GM12878 (cell line): ENCODE measurements at regions not wholly inside any gene's neighbourhood (a gene's known extent, or its start where the extent isn't known, plus 50 kb on each side); places are given as distances from the start of the nearest gene placed in this dataset.

Experiments used
- ATAC-seq: fragments of 200-7000 bp; cut with Tn5 transposase; 3 replicates; pipeline ENCODE4 v1.9.1; 2020; ENCODE audit warnings: mild to moderate bottlenecking, moderate library complexity
- BruUV-seq: library from RNA; stranded (reverse); fragments of 400-500 nt; replicated peaks from 2 replicates; lab custom pipeline; 2021; lab: Mats Ljungman, UMichigan
- CTCF ChIA-PET: fragments of 300-600 bp; sonication (Branson Sonifier 250); formaldehyde crosslinking; extraction: SDS; loops from one replicate; lab custom pipeline; 2021; ENCODE audit warnings: inconsistent platforms; lab: Yijun Ruan, JAX
- POLR2A ChIA-PET: fragments of 350-600 bp; formaldehyde crosslinking; extraction: SDS; loops from one replicate; lab custom pipeline; 2021; ENCODE audit warnings: inconsistent platforms; lab: Charles Lee
- RAD21 ChIA-PET: fragments of 300-600 bp; sonication (Branson Sonifier 250); formaldehyde crosslinking; loops from one replicate; lab custom pipeline; 2023; ENCODE audit warnings: antibody characterized with exemption; ENCODE audit not compliant: unreplicated experiment; lab: Charles Lee
- SMC1A ChIA-PET: fragments of 300-600 bp; sonication (Branson Sonifier 250); formaldehyde crosslinking; loops from one replicate; lab custom pipeline; 2023; ENCODE audit not compliant: unreplicated experiment, uncharacterized antibody; lab: Charles Lee
- DNase-seq: peaks from one replicate; pipeline ENCODE4 v3.0.0-alpha.2; 2011; ENCODE audit warnings: low read depth, low spot score
- FAIRE-seq: peaks from 3 replicates; lab custom pipeline; 2011; peaks lifted over from hg19 to GRCh38; lab: Jason Lieb, UNC
- H2AFZ ChIP-seq: 2 replicates; pipeline ENCODE4 v1.6.0; 2011; ENCODE audit warnings: low read depth, low read length, control low read depth; ENCODE audit not compliant: control insufficient read depth
- H3K27ac ChIP-seq: 2 replicates; pipeline ENCODE4 v1.5.1; 2011; ENCODE audit warnings: control low read depth; ENCODE audit not compliant: control insufficient read depth, insufficient read depth
- H3K27me3 ChIP-seq, 2 experiments: replicated peaks in 1 of 2; 2 replicates each; pipeline versions ENCODE4 v1.6.0 to v1.6.1; 2011; ENCODE audit warnings: low read length in 1 of 2; ENCODE audit not compliant: control insufficient read depth in 2 of 2, insufficient read depth in 2 of 2
- H3K36me3 ChIP-seq, 2 experiments: 2 replicates each; pipeline ENCODE4 v1.5.1; 2011; ENCODE audit warnings: low read length in 1 of 2; ENCODE audit not compliant: control insufficient read depth in 2 of 2, insufficient read depth in 2 of 2
- H3K4me1 ChIP-seq: 2 replicates; pipeline ENCODE4 v1.6.1; 2011; ENCODE audit warnings: mild to moderate bottlenecking, low read length, moderate library complexity, mixed read lengths; ENCODE audit not compliant: control insufficient read depth, insufficient read depth
- H3K4me2 ChIP-seq: 2 replicates; pipeline ENCODE4 v1.6.0; 2011; ENCODE audit warnings: control low read depth; ENCODE audit not compliant: control insufficient read depth, insufficient read depth
- H3K4me3 ChIP-seq: fragments of 200-600 bp; sonication (generic); 2 replicates; pipeline ENCODE4 v1.5.1; 2016
- H3K79me2 ChIP-seq: 2 replicates; pipeline ENCODE4 v1.6.0; 2011; ENCODE audit warnings: low read length; ENCODE audit not compliant: control insufficient read depth, insufficient read depth
- H3K9ac ChIP-seq: 2 replicates; pipeline ENCODE4 v1.8.0; 2011; ENCODE audit warnings: low read length, control low read depth, mixed read lengths; ENCODE audit not compliant: control insufficient read depth, insufficient read depth
- H3K9me3 ChIP-seq: replicated peaks from 3 replicates; pipeline ENCODE4 v1.5.1; 2011; ENCODE audit warnings: mild to moderate bottlenecking, low read length; ENCODE audit not compliant: control insufficient read depth, insufficient read depth
- H4K20me1 ChIP-seq: 2 replicates; pipeline ENCODE4 v1.6.0; 2011; ENCODE audit not compliant: control insufficient read depth, insufficient read depth
- ATF3 ChIP-seq: IDR thresholded peaks from 2 replicates; pipeline ENCODE4 v1.6.1; 2011; ENCODE audit warnings: low read depth, mild to moderate bottlenecking, low read length, moderate library complexity, borderline replicate concordance; ENCODE audit errors: extremely low read depth
- IRF5 ChIP-seq: fragments of 450-650 bp; IDR thresholded peaks from 2 replicates; pipeline ENCODE4 v1.6.1; 2017; ENCODE audit warnings: borderline replicate concordance
- KDM1A ChIP-seq: fragments of 200-600 bp; sonication (generic); IDR thresholded peaks from 2 replicates; pipeline ENCODE4 v1.6.1; 2016; ENCODE audit warnings: borderline replicate concordance
- NBN ChIP-seq: fragments of 450-650 bp; IDR thresholded peaks from 2 replicates; pipeline ENCODE4 v1.6.1; 2016
- SRF ChIP-seq, 2 experiments: IDR thresholded peaks; 2 replicates each; pipeline ENCODE4 v1.6.1; 2011; ENCODE audit warnings: low read depth in 2 of 2, low read length in 2 of 2, mild to moderate bottlenecking in 1 of 2, moderate library complexity in 1 of 2
- TCF12 ChIP-seq: IDR thresholded peaks from 2 replicates; pipeline ENCODE4 v1.6.1; 2011; ENCODE audit warnings: low read depth, mild to moderate bottlenecking, low read length
- WGBS: methylation state at CpG from one replicate; pipeline ENCODE4 v1.1.6; 2016; ENCODE audit warnings: low lambda C conversion rate; ENCODE audit not compliant: insufficient replicate concordance, insufficient coverage; ENCODE audit errors: missing lambda C conversion rate; 5-methylcytosine and 5-hydroxymethylcytosine counted together
- in situ Hi-C: fragments of 300-500 bp; cut with MboI; formaldehyde crosslinking; loops from 9 replicates; pipeline ENCODE4 v1.14.3; 2018; ENCODE audit warnings: mixed read lengths
- intact Hi-C: fragments of 100-400 bp; cut with micrococcal nuclease; formaldehyde crosslinking; loops from one replicate; pipeline ENCODE4 v1.14.2; 2022; ENCODE audit not compliant: unreplicated experiment
- TF ChIP-seq, protein P1 (sequence below): fragments of 450-650 bp; conservative IDR thresholded peaks from 2 replicates; pipeline ENCODE4 v1.6.1; 2017; ENCODE audit warnings: mild to moderate bottlenecking, moderate library complexity

- Histone ChIP-seq H3K4me1 (no peaks in the 10 kb centered on the region), H3K4me3 (no peak overlapping the region), H3K79me2 (no peaks in the 10 kb centered on the region), H3K27ac (no peak overlapping the region), H4K20me1 (no peaks in the 10 kb centered on the region), H3K9me3 (no peaks in the 10 kb centered on the region), H3K9ac (no peak overlapping the region), H3K36me3 (no peaks in the 10 kb centered on the region), H3K4me2 (no peak overlapping the region), H3K27me3 (no peaks in the 10 kb centered on the region), H2AFZ (no peak overlapping the region)
- CTCF ChIA-PET, result no interaction called here
- SMC1A ChIA-PET, result no interaction called here
- POLR2A ChIA-PET, result no interaction called here
- TF ChIP-seq KDM1A (no peak), NBN (no peak), TCF12 (no peak), SRF (IDR thresholded peaks at IDR 0.05; ENCODE audit: low read depth in 2 of 2, low read length in 2 of 2) (no peak)
- TF ChIP-seq, protein P1, sequence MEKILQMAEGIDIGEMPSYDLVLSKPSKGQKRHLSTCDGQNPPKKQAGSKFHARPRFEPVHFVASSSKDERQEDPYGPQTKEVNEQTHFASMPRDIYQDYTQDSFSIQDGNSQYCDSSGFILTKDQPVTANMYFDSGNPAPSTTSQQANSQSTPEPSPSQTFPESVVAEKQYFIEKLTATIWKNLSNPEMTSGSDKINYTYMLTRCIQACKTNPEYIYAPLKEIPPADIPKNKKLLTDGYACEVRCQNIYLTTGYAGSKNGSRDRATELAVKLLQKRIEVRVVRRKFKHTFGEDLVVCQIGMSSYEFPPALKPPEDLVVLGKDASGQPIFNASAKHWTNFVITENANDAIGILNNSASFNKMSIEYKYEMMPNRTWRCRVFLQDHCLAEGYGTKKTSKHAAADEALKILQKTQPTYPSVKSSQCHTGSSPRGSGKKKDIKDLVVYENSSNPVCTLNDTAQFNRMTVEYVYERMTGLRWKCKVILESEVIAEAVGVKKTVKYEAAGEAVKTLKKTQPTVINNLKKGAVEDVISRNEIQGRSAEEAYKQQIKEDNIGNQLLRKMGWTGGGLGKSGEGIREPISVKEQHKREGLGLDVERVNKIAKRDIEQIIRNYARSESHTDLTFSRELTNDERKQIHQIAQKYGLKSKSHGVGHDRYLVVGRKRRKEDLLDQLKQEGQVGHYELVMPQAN, result no peak
- intact Hi-C loops, result no loop called here
- BruUV-seq, result no TSS peak
- DNase-seq (no peak), ATAC-seq (no peak), FAIRE-seq (no peak)
- RAD21 ChIA-PET, result no interaction called here
- in situ Hi-C loops, result no loop called here
These were observed 826.2 kb upstream of the DDX18 start for GRCh38 chr2:116988303-116988702.

- 54% methylated on average over 1 of the region's 1 CpG for WGBS
- Histone ChIP-seq H4K20me1 (no peaks in the 10 kb centered on the region), H3K9me3 (no peaks in the 10 kb centered on the region), H3K4me1 (no peaks in the 10 kb centered on the region), H2AFZ (no peak overlapping the region), H3K79me2 (no peaks in the 10 kb centered on the region), H3K4me2 (no peak overlapping the region), H3K27me3 (no peaks in the 10 kb centered on the region), H3K27ac (no peak overlapping the region), H3K9ac (no peak overlapping the region), H3K4me3 (no peak overlapping the region), H3K36me3 (no peaks in the 10 kb centered on the region)
- ChIA-PET SMC1A (no interaction called here), POLR2A (interaction anchor here (0.5 kb wide), 1 partner anchor 55 kb away, joined by 3 read pairs; no protein-coding TSS in a partner anchor), CTCF (no interaction called here), RAD21 (no interaction called here)
- in situ Hi-C loops (no loop called here), intact Hi-C loops (no loop called here)
- TF ChIP-seq IRF5, result no peak
- no peak for TF ChIP-seq ATF3
- ATAC-seq, result no peak
- DNase-seq, result no peak
- no TSS peak for BruUV-seq
- no peak for FAIRE-seq
These were observed 795.1 kb upstream of the DDX18 start for GRCh38 chr2:117019357-117019756.
